ENCODE measurements at regions not wholly inside any gene's neighbourhood (a gene's known extent, or its start where the extent isn't known, plus 50 kb on each side); places are given as distances from the start of the nearest gene placed in this dataset.

DNA sequence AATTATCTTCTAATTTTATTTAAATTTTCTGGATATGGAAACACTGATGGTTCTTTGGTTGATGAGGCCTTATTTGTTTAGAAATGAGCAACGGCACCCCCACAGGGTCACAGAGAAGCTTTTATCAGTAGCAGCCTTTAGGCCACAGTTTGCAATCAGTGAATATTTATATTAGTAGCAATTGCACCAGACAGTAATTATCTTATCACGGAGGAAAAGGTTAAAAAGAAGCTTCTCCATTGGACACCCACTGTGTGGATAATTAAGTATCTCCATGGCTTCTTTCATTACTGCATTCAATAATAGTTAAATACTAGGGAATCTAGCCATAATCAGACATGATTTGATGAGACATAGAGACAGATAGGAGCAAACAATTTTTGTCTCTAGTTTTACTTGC is 2099.2 kb upstream of the PCDH20 start:
- TF ChIP-seq EZH2 (IDR thresholded peaks at IDR 0.05) (no peak), POLR2AphosphoS5 (IDR thresholded peaks at IDR 0.05; ENCODE audit: borderline replicate concordance, low read depth, low read length) (no peak)
